CD8-positive, alpha-beta memory T cell (primary cell): ENCODE measurements at regions not wholly inside any gene's neighbourhood (a gene's known extent, or its start where the extent isn't known, plus 50 kb on each side); places are given as distances from the start of the nearest gene placed in this dataset.

Source experiments
- CTCF ChIA-PET: fragments of 350-600 bp; sonication (Branson Sonifier 250); formaldehyde crosslinking; loops from one replicate; lab custom pipeline; 2021; ENCODE audit warnings: antibody characterized with exemption; lab: Charles Lee
- POLR2A ChIA-PET: fragments of 350-600 bp; sonication (Branson Sonifier 250); formaldehyde crosslinking; loops from one replicate; lab custom pipeline; 2021; ENCODE audit warnings: antibody characterized with exemption; lab: Charles Lee
- DNase-seq, 5 donors: peaks; one replicate each; pipeline versions ENCODE4 v3.0.0 to v3.0.0-alpha.2; 2020 to 2022; ENCODE audit warnings: mixed read lengths in 1 of 5
- H3K27ac ChIP-seq: one replicate; pipeline ENCODE4 v1.7.0; 2013; ENCODE audit warnings: low read depth, mild to moderate bottlenecking, low read length, moderate library complexity
- H3K27me3 ChIP-seq: 2 replicates; pipeline ENCODE4 v1.7.0; 2013; ENCODE audit warnings: low read length, mild to moderate bottlenecking; ENCODE audit not compliant: insufficient read depth, poor library complexity, severe bottlenecking
- H3K36me3 ChIP-seq: 2 replicates; pipeline ENCODE4 v1.7.0; 2013; ENCODE audit warnings: mild to moderate bottlenecking, low read length, moderate library complexity; ENCODE audit not compliant: insufficient read depth
- H3K4me1 ChIP-seq: 2 replicates; pipeline ENCODE4 v1.7.0; 2013; ENCODE audit warnings: mild to moderate bottlenecking, low read length, moderate library complexity; ENCODE audit not compliant: insufficient read depth
- H3K4me3 ChIP-seq: 2 replicates; pipeline ENCODE4 v1.7.0; 2013; ENCODE audit warnings: mild to moderate bottlenecking, low read length
- H3K9me3 ChIP-seq: 2 replicates; pipeline ENCODE4 v1.7.0; 2013; ENCODE audit warnings: mild to moderate bottlenecking, low read length
- H3K27ac Mint-ChIP-seq, 8 donors: one replicate each; pipeline ENCODE4 v1.8.0; 2020 to 2021; ENCODE audit warnings: mixed read lengths in 8 of 8, mild to moderate bottlenecking in 6 of 8, inconsistent platforms in 3 of 8, moderate library complexity in 3 of 8
- H3K27me3 Mint-ChIP-seq, 2 donors: one replicate each; pipeline ENCODE4 v1.8.0; 2020 to 2021; ENCODE audit warnings: mixed read lengths in 2 of 2, mild to moderate bottlenecking in 1 of 2, moderate library complexity in 1 of 2
- H3K36me3 Mint-ChIP-seq, 3 donors: one replicate each; pipeline ENCODE4 v1.8.0; 2020 to 2021; ENCODE audit warnings: mixed read lengths in 3 of 3, inconsistent platforms in 1 of 3, mild to moderate bottlenecking in 1 of 3
- H3K4me1 Mint-ChIP-seq, 3 donors: one replicate each; pipeline ENCODE4 v1.8.0; 2020 to 2021; ENCODE audit warnings: mixed read lengths in 3 of 3, inconsistent platforms in 1 of 3, mild to moderate bottlenecking in 1 of 3
- H3K4me3 Mint-ChIP-seq, 7 donors: one replicate each; pipeline ENCODE4 v1.8.0; 2020 to 2021; ENCODE audit warnings: mixed read lengths in 7 of 7, mild to moderate bottlenecking in 6 of 7, moderate library complexity in 4 of 7, inconsistent platforms in 2 of 7
- H3K9me3 Mint-ChIP-seq, 5 donors: one replicate each; pipeline ENCODE4 v1.8.0; 2020 to 2022; ENCODE audit warnings: mixed read lengths in 5 of 5, mild to moderate bottlenecking in 3 of 5, moderate library complexity in 2 of 5, inconsistent platforms in 1 of 5

- peak overlapping the region in 1 of 8 donors; percentile 55 for H3K27ac Mint-ChIP-seq
- no peaks in the 10 kb centered on the region for H3K4me1 ChIP-seq
- no peaks in the 10 kb centered on the region for H3K27me3 ChIP-seq
- H3K9me3 Mint-ChIP-seq = peaks cover 6 to 22% (median 8%) of the 10 kb centered on the region in 5 donors
- H3K27me3 Mint-ChIP-seq = peaks cover 0 to 3% of the 10 kb centered on the region in 2 donors
- H3K4me3 ChIP-seq = no peak overlapping the region
- ChIA-PET CTCF (no interaction called here), POLR2A (no interaction called here)
- no peak for DNase-seq
- no peaks in the 10 kb centered on the region for H3K36me3 ChIP-seq
- H3K9me3 ChIP-seq = no peaks in the 10 kb centered on the region
- H3K4me1 Mint-ChIP-seq = peaks cover 0 to 9% (median 5%) of the 10 kb centered on the region in 3 donors
- H3K36me3 Mint-ChIP-seq = peaks cover 0 to 26% (median 3%) of the 10 kb centered on the region in 3 donors
- no peak overlapping the region for H3K4me3 Mint-ChIP-seq
- no peak overlapping the region for H3K27ac ChIP-seq
Measured at GRCh38 chr14:98274596-98274995, 997.4 kb downstream of the BCL11B start.

GRCh38 chr14:98278800-98279199 is 993.2 kb downstream of the BCL11B start:
- Histone ChIP-seq H3K9me3 (no peaks in the 10 kb centered on the region), H3K27ac (no peak overlapping the region), H3K27me3 (no peaks in the 10 kb centered on the region), H3K4me3 (no peak overlapping the region), H3K4me1 (no peaks in the 10 kb centered on the region), H3K36me3 (no peaks in the 10 kb centered on the region)
- no peak for DNase-seq
- Mint-ChIP-seq H3K9me3 (peaks cover 0 to 3% (median 0%) of the 10 kb centered on the region in 5 donors), H3K4me1 (peaks cover 0 to 1% (median 0%) of the 10 kb centered on the region in 3 donors), H3K36me3 (peaks cover 0 to 16% (median 2%) of the 10 kb centered on the region in 3 donors), H3K27ac (peak overlapping the region in 1 of 8 donors; percentile 11), H3K4me3 (no peak overlapping the region), H3K27me3 (peaks cover 0 to 5% of the 10 kb centered on the region in 2 donors)
- CTCF ChIA-PET = interaction anchor here (0.9 kb wide), 1 partner anchor 140 kb away, joined by 3 read pairs; no protein-coding TSS in a partner anchor
- POLR2A ChIA-PET = no interaction called here

- CTCF ChIA-PET = no interaction called here
- Histone ChIP-seq H3K9me3 (no peaks in the 10 kb centered on the region), H3K4me1 (no peaks in the 10 kb centered on the region), H3K27ac (no peak overlapping the region), H3K4me3 (no peak overlapping the region), H3K27me3 (no peaks in the 10 kb centered on the region), H3K36me3 (no peaks in the 10 kb centered on the region)
- H3K36me3 Mint-ChIP-seq = peaks cover 0 to 7% (median 0%) of the 10 kb centered on the region in 3 donors
- POLR2A ChIA-PET = no interaction called here
- H3K27me3 Mint-ChIP-seq = peaks cover 0 to 3% of the 10 kb centered on the region in 2 donors
- no peak overlapping the region for H3K4me3 Mint-ChIP-seq
- peaks cover 0 to 5% (median 0%) of the 10 kb centered on the region in 5 donors for H3K9me3 Mint-ChIP-seq
- DNase-seq = no peak
- H3K27ac Mint-ChIP-seq = peak overlapping the region in 2 of 8 donors; percentile 29 to 55
- peaks cover 6 to 7% (median 6%) of the 10 kb centered on the region in 3 donors for H3K4me1 Mint-ChIP-seq
Measured at GRCh38 chr14:98280436-98280835, 991.6 kb downstream of the BCL11B start.

GRCh38 chr14:98288825-98289224 is 983.2 kb downstream of the BCL11B start:
- POLR2A ChIA-PET = interaction anchor here (0.7 kb wide), 1 partner anchor 978 kb away, joined by 3 read pairs; no protein-coding TSS in a partner anchor
- H3K27me3 Mint-ChIP-seq = no peaks in the 10 kb centered on the region
- no peak overlapping the region for H3K4me3 ChIP-seq
- H3K27ac Mint-ChIP-seq = no peak overlapping the region
- H3K4me1 ChIP-seq = no peaks in the 10 kb centered on the region
- no peaks in the 10 kb centered on the region for H3K36me3 ChIP-seq
- H3K9me3 ChIP-seq = no peaks in the 10 kb centered on the region
- peaks cover 0 to 2% (median 0%) of the 10 kb centered on the region in 5 donors for H3K9me3 Mint-ChIP-seq
- no peaks in the 10 kb centered on the region for H3K36me3 Mint-ChIP-seq
- H3K27me3 ChIP-seq = no peaks in the 10 kb centered on the region
- no peak overlapping the region for H3K4me3 Mint-ChIP-seq
- CTCF ChIA-PET = no interaction called here
- H3K27ac ChIP-seq = no peak overlapping the region
- peaks cover 9 to 12% (median 11%) of the 10 kb centered on the region in 3 donors for H3K4me1 Mint-ChIP-seq
- DNase-seq = no peak

GRCh38 chr14:98290596-98290995 is 981.4 kb downstream of the BCL11B start:
- POLR2A ChIA-PET = no interaction called here

GRCh38 chr14:98292191-98292590 is 979.8 kb downstream of the BCL11B start:
- ChIA-PET CTCF (no interaction called here), POLR2A (no interaction called here)
- H3K27me3 Mint-ChIP-seq = no peaks in the 10 kb centered on the region
- no peak for DNase-seq
- Histone ChIP-seq H3K27ac (no peak overlapping the region), H3K36me3 (no peaks in the 10 kb centered on the region), H3K27me3 (no peaks in the 10 kb centered on the region), H3K9me3 (no peaks in the 10 kb centered on the region), H3K4me1 (no peaks in the 10 kb centered on the region), H3K4me3 (no peak overlapping the region)
- peaks cover 4 to 6% (median 5%) of the 10 kb centered on the region in 3 donors for H3K4me1 Mint-ChIP-seq
- peak overlapping the region in 3 of 8 donors; percentile 56 to 92 (median 83) for H3K27ac Mint-ChIP-seq
- H3K4me3 Mint-ChIP-seq = no peak overlapping the region
- H3K9me3 Mint-ChIP-seq = peaks cover 0 to 2% (median 0%) of the 10 kb centered on the region in 5 donors
- no peaks in the 10 kb centered on the region for H3K36me3 Mint-ChIP-seq

More at GRCh38 chr14:98290596-98290995, 981.4 kb downstream of the BCL11B start:
- Histone ChIP-seq H3K9me3 (no peaks in the 10 kb centered on the region), H3K4me1 (no peaks in the 10 kb centered on the region), H3K27me3 (no peaks in the 10 kb centered on the region), H3K36me3 (no peaks in the 10 kb centered on the region), H3K4me3 (no peak overlapping the region), H3K27ac (no peak overlapping the region)
- H3K27me3 Mint-ChIP-seq = no peaks in the 10 kb centered on the region
- no peaks in the 10 kb centered on the region for H3K36me3 Mint-ChIP-seq
- H3K9me3 Mint-ChIP-seq = peaks cover 0 to 2% (median 0%) of the 10 kb centered on the region in 5 donors
- H3K27ac Mint-ChIP-seq = no peak overlapping the region
- no peak for DNase-seq
- CTCF ChIA-PET = no interaction called here
- no peak overlapping the region for H3K4me3 Mint-ChIP-seq
- peaks cover 4 to 6% (median 5%) of the 10 kb centered on the region in 3 donors for H3K4me1 Mint-ChIP-seq

- H3K36me3 Mint-ChIP-seq = no peaks in the 10 kb centered on the region
- H3K9me3 Mint-ChIP-seq = peaks cover 0 to 2% (median 0%) of the 10 kb centered on the region in 5 donors
- Histone ChIP-seq H3K9me3 (no peaks in the 10 kb centered on the region), H3K36me3 (no peaks in the 10 kb centered on the region), H3K4me1 (no peaks in the 10 kb centered on the region), H3K27ac (no peak overlapping the region), H3K27me3 (no peaks in the 10 kb centered on the region), H3K4me3 (no peak overlapping the region)
- ChIA-PET CTCF (interaction anchor here (0.9 kb wide), 1 partner anchor 10 kb away, joined by 3 read pairs; no protein-coding TSS in a partner anchor), POLR2A (no interaction called here)
- no peaks in the 10 kb centered on the region for H3K27me3 Mint-ChIP-seq
- peak overlapping the region in 1 of 8 donors; percentile 4 for H3K27ac Mint-ChIP-seq
- no peak overlapping the region for H3K4me3 Mint-ChIP-seq
- DNase-seq = no peak
- H3K4me1 Mint-ChIP-seq = peaks cover 5 to 14% (median 7%) of the 10 kb centered on the region in 3 donors
Measured at GRCh38 chr14:98293576-98293975, 978.4 kb downstream of the BCL11B start.

- no peak overlapping the region for H3K27ac Mint-ChIP-seq
- Histone ChIP-seq H3K4me3 (no peak overlapping the region), H3K9me3 (no peaks in the 10 kb centered on the region), H3K27ac (no peak overlapping the region), H3K4me1 (no peaks in the 10 kb centered on the region), H3K27me3 (no peaks in the 10 kb centered on the region), H3K36me3 (no peaks in the 10 kb centered on the region)
- ChIA-PET POLR2A (no interaction called here), CTCF (no interaction called here)
- peaks cover 5 to 26% (median 13%) of the 10 kb centered on the region in 3 donors for H3K4me1 Mint-ChIP-seq
- H3K4me3 Mint-ChIP-seq = no peak overlapping the region
- H3K36me3 Mint-ChIP-seq = no peaks in the 10 kb centered on the region
- no peak for DNase-seq
- H3K27me3 Mint-ChIP-seq = no peaks in the 10 kb centered on the region
- H3K9me3 Mint-ChIP-seq = peaks cover 0 to 1% (median 0%) of the 10 kb centered on the region in 5 donors
Measured at GRCh38 chr14:98296895-98297294, 975.1 kb downstream of the BCL11B start.
